NB4 (cell line): ENCODE measurements at regions not wholly inside any gene's neighbourhood (a gene's known extent, or its start where the extent isn't known, plus 50 kb on each side); places are given as distances from the start of the nearest gene placed in this dataset.

Experiments used
- CTCF ChIP-seq: IDR thresholded peaks from one replicate; pipeline ENCODE4 v1.5.1; 2012; ENCODE audit warnings: low read depth, low read length
- MYC ChIP-seq: IDR thresholded peaks from 2 replicates; pipeline ENCODE4 v1.6.1; 2011; ENCODE audit warnings: low read depth, low read length
- POLR2A ChIP-seq: IDR thresholded peaks from 2 replicates; pipeline ENCODE4 v1.6.1; 2011; ENCODE audit warnings: mild to moderate bottlenecking; ENCODE audit not compliant: insufficient read length; ENCODE audit errors: extremely low read depth
- TF ChIP-seq, protein P1 (sequence below): IDR thresholded peaks from 2 replicates; pipeline ENCODE4 v1.6.1; 2011; ENCODE audit warnings: low read depth, low read length

DNA sequence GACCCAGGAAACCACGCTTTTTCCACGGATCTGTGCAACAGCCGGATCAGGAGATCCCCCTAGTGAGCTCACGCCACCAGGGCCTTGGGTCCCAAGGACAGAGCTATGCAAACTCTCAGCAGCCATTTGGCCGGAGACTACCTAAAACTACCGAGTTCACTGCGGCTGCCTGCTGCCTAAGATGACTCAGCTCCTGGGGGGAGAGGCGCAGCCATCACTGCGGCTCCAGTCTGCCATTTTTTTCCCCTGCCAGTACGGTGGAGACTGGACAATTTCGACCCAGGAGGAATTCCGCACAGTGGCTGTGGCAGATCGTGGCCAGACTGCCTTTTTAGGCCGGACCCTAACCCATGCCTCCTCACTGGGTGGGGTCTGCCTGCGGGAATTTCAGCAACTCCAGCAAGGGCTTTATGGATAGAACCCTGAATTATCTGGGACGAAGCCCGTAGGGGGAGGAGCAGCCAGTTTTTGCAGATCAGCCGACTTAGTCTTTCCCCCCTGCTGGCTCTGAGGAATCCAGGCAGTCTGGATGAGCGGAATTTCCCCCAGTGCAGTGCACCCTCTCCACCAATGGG is 424.9 kb upstream of the UBE2E3 start:
- TF ChIP-seq CTCF (no peak), POLR2A (no peak), MYC (no peak)
- TF ChIP-seq, protein P1, sequence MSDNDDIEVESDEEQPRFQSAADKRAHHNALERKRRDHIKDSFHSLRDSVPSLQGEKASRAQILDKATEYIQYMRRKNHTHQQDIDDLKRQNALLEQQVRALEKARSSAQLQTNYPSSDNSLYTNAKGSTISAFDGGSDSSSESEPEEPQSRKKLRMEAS: no peak
